HEK293 (cell line): ENCODE measurements at regions not wholly inside any gene's neighbourhood (a gene's known extent, or its start where the extent isn't known, plus 50 kb on each side); places are given as distances from the start of the nearest gene placed in this dataset.

ENCODE experiments used
- CTCF ChIA-PET: fragments of 350-600 bp; formaldehyde crosslinking; extraction: SDS; loops from one replicate; lab custom pipeline; 2021; ENCODE audit warnings: antibody characterized with exemption; lab: Yijun Ruan, JAX
- POLR2A ChIA-PET: fragments of 300-600 bp; formaldehyde crosslinking; extraction: SDS; loops from one replicate; lab custom pipeline; 2020; ENCODE audit warnings: antibody characterized with exemption, inconsistent platforms; lab: Yijun Ruan, JAX
- H3K27ac ChIP-seq: fragments of 200-500 bp; sonication (Bioruptor generic); 2 replicates; pipeline ENCODE4 v1.5.1; 2014; ENCODE audit warnings: low read depth, low read length, control low read depth, inconsistent platforms; ENCODE audit errors: extremely low read depth
- H3K36me3 ChIP-seq, 2 experiments: fragments of 200-500 bp in 1 of 2; sonication (Bioruptor generic) in 1 of 2; 1 replicate in 1 of 2; 2 replicates in 1 of 2; pipeline ENCODE4 v1.5.1; 2014 to 2017; ENCODE audit warnings: inconsistent platforms in 2 of 2, low read length in 2 of 2; ENCODE audit not compliant: control insufficient read depth in 2 of 2, insufficient read depth in 1 of 2
- H3K4me1 ChIP-seq: fragments of 200-500 bp; sonication (Bioruptor generic); 2 replicates; pipeline ENCODE4 v1.5.1; 2014; ENCODE audit warnings: mild to moderate bottlenecking, low read length, inconsistent platforms; ENCODE audit not compliant: control insufficient read depth, insufficient read depth
- H3K4me3 ChIP-seq: 2 replicates; pipeline ENCODE4 v1.5.1; 2011; ENCODE audit warnings: low read depth, mild to moderate bottlenecking, control low read depth, low read length, moderate library complexity
- H3K9me3 ChIP-seq: fragments of 200-500 bp; sonication (Bioruptor generic); 2 replicates; pipeline ENCODE4 v1.5.1; 2014; ENCODE audit warnings: low read depth, low read length, inconsistent platforms; ENCODE audit not compliant: control insufficient read depth, insufficient read depth
- BCL11A ChIP-seq: fragments of 450-650 bp; formaldehyde crosslinking; IDR thresholded peaks from 2 replicates; pipeline ENCODE4 v1.5.1; 2016; ENCODE audit warnings: low read depth, missing biosample characterization, missing genetic modification characterization
- EGR2 ChIP-seq: fragments of 450-650 bp; formaldehyde crosslinking; IDR thresholded peaks from 2 replicates; pipeline ENCODE4 v1.5.1; 2016; ENCODE audit warnings: low read depth, missing biosample characterization, missing genetic modification characterization
- GLIS1 ChIP-seq: fragments of 450-650 bp; formaldehyde crosslinking; IDR thresholded peaks from 2 replicates; pipeline ENCODE4 v1.5.1; 2016; ENCODE audit warnings: missing biosample characterization, missing genetic modification characterization
- HOXC10 ChIP-seq: sonication (generic); formaldehyde crosslinking; IDR thresholded peaks from 2 replicates; pipeline ENCODE4 v1.8.1; 2023; ENCODE audit warnings: mild to moderate bottlenecking, missing genetic modification reagents
- KLF9 ChIP-seq: fragments of 450-650 bp; formaldehyde crosslinking; IDR thresholded peaks from 2 replicates; pipeline ENCODE4 v1.5.1; 2016; ENCODE audit warnings: missing biosample characterization, missing genetic modification characterization, low read depth
- OSR2 ChIP-seq: fragments of 450-650 bp; formaldehyde crosslinking; IDR thresholded peaks from 2 replicates; pipeline ENCODE4 v1.5.1; 2016; ENCODE audit warnings: missing biosample characterization, missing genetic modification characterization
- SCRT1 ChIP-seq: fragments of 450-650 bp; formaldehyde crosslinking; IDR thresholded peaks from 2 replicates; pipeline ENCODE4 v1.5.1; 2016; ENCODE audit warnings: missing biosample characterization, missing genetic modification characterization, borderline replicate concordance
- SCRT2 ChIP-seq: fragments of 450-650 bp; formaldehyde crosslinking; IDR thresholded peaks from 2 replicates; pipeline ENCODE4 v1.5.1; 2016; ENCODE audit warnings: missing biosample characterization, missing genetic modification characterization
- ZNF16 ChIP-seq: fragments of 450-650 bp; formaldehyde crosslinking; IDR thresholded peaks from 2 replicates; pipeline ENCODE4 v1.5.1; 2016; ENCODE audit warnings: low read depth, missing biosample characterization, missing genetic modification characterization
- ZNF175 ChIP-seq: fragments of 450-650 bp; formaldehyde crosslinking; IDR thresholded peaks from 2 replicates; pipeline ENCODE4 v1.5.1; 2016; ENCODE audit warnings: missing biosample characterization, missing genetic modification characterization
- ZNF18 ChIP-seq: fragments of 450-650 bp; formaldehyde crosslinking; IDR thresholded peaks from 2 replicates; pipeline ENCODE4 v1.5.1; 2016; ENCODE audit warnings: missing biosample characterization, missing genetic modification characterization
- ZNF202 ChIP-seq: fragments of 450-650 bp; formaldehyde crosslinking; IDR thresholded peaks from 2 replicates; pipeline ENCODE4 v1.5.1; 2016; ENCODE audit warnings: missing biosample characterization, missing genetic modification characterization, borderline replicate concordance
- ZNF214 ChIP-seq: fragments of 450-650 bp; formaldehyde crosslinking; IDR thresholded peaks from 2 replicates; pipeline ENCODE4 v1.5.1; 2017; ENCODE audit warnings: missing biosample characterization, mild to moderate bottlenecking, missing genetic modification characterization, borderline replicate concordance
- ZNF239 ChIP-seq: fragments of 450-650 bp; formaldehyde crosslinking; IDR thresholded peaks from 2 replicates; pipeline ENCODE4 v1.5.1; 2016; ENCODE audit warnings: missing biosample characterization, missing genetic modification characterization
- ZNF391 ChIP-seq: fragments of 450-650 bp; formaldehyde crosslinking; IDR thresholded peaks from 2 replicates; pipeline ENCODE4 v1.5.1; 2016; ENCODE audit warnings: low read depth, missing biosample characterization, missing genetic modification characterization, borderline replicate concordance
- ZNF404 ChIP-seq: fragments of 450-650 bp; formaldehyde crosslinking; IDR thresholded peaks from 2 replicates; pipeline ENCODE4 v1.5.1; 2017; ENCODE audit warnings: missing biosample characterization, missing genetic modification characterization
- ZNF426 ChIP-seq: fragments of 450-650 bp; formaldehyde crosslinking; IDR thresholded peaks from 2 replicates; pipeline ENCODE4 v1.5.1; 2017; ENCODE audit warnings: missing biosample characterization, missing genetic modification characterization, mild to moderate bottlenecking, inconsistent platforms, moderate library complexity
- ZNF48 ChIP-seq: fragments of 450-650 bp; formaldehyde crosslinking; IDR thresholded peaks from 2 replicates; pipeline ENCODE4 v1.5.1; 2016; ENCODE audit warnings: missing biosample characterization, missing genetic modification characterization
- ZNF510 ChIP-seq: fragments of 450-650 bp; formaldehyde crosslinking; IDR thresholded peaks from 2 replicates; pipeline ENCODE4 v1.5.1; 2018; ENCODE audit warnings: mild to moderate bottlenecking, missing genetic modification characterization, missing biosample characterization; ENCODE audit not compliant: insufficient replicate concordance
- ZNF768 ChIP-seq: fragments of 450-650 bp; formaldehyde crosslinking; IDR thresholded peaks from 2 replicates; pipeline ENCODE4 v1.5.1; 2018; ENCODE audit warnings: missing biosample characterization, mild to moderate bottlenecking, missing genetic modification characterization
- TF ChIP-seq, protein P1 (sequence below): fragments of 450-650 bp; formaldehyde crosslinking; IDR thresholded peaks from 2 replicates; pipeline ENCODE4; 2016; ENCODE audit warnings: missing biosample characterization, missing genetic modification characterization
- TF ChIP-seq, protein P2 (sequence below): fragments of 450-650 bp; formaldehyde crosslinking; IDR thresholded peaks from 2 replicates; pipeline ENCODE4 v1.5.1; 2016; ENCODE audit warnings: missing biosample characterization, missing genetic modification characterization, borderline replicate concordance

- ChIA-PET CTCF (interaction anchor here (1.0 to 5.2 kb wide), 3 partner anchors 9 to 322 kb away, joined by 4 to 55 read pairs (median 5); no protein-coding TSS in a partner anchor), POLR2A (no interaction called here)
- no peaks in the 10 kb centered on the region for H3K36me3 ChIP-seq
- no peaks in the 10 kb centered on the region for H3K4me1 ChIP-seq
- H3K27ac ChIP-seq: no peak overlapping the region
- peaks cover 2% of the 10 kb centered on the region; the same call in 1 of the 2 replicates for H3K9me3 ChIP-seq
- no peak for TF ChIP-seq ZNF175
- TF ChIP-seq GLIS1 (tag by site-specific recombination): peak; percentile 22; the same call in 1 of the 2 replicates
- H3K4me3 ChIP-seq: no peak overlapping the region
Measured at GRCh38 chr19:29275266-29275665, 62.3 kb upstream of the UQCRFS1 start.

GRCh38 chr19:29277102-29277501 lies 64.2 kb upstream of the UQCRFS1 start:
- ChIA-PET POLR2A (no interaction called here), CTCF (interaction anchor here (0.6 to 1.8 kb wide), 2 partner anchors 14 to 131 kb away, joined by 3 to 7 read pairs; no protein-coding TSS in a partner anchor)
- TF ChIP-seq ZNF426 (no peak), KLF9 (no peak), ZNF404 (tag by site-specific recombination) (no peak), ZNF510 (tag by site-specific recombination) (no peak), ZNF214 (tag by site-specific recombination) (no peak), ZNF391 (tag by site-specific recombination) (no peak), SCRT1 (no peak), HOXC10 (CRISPR knock-in tag) (no peak), ZNF48 (tag by site-specific recombination) (no peak), SCRT2 (tag by site-specific recombination) (no peak), OSR2 (tag by site-specific recombination) (no peak), ZNF18 (tag by site-specific recombination) (no peak), ZNF239 (tag by site-specific recombination) (no peak), ZNF16 (tag by site-specific recombination) (no peak), ZNF202 (tag by site-specific recombination) (no peak), BCL11A (tag by site-specific recombination) (no peak), EGR2 (no peak), ZNF768 (tag by site-specific recombination) (no peak)
- TF ChIP-seq, protein P1, sequence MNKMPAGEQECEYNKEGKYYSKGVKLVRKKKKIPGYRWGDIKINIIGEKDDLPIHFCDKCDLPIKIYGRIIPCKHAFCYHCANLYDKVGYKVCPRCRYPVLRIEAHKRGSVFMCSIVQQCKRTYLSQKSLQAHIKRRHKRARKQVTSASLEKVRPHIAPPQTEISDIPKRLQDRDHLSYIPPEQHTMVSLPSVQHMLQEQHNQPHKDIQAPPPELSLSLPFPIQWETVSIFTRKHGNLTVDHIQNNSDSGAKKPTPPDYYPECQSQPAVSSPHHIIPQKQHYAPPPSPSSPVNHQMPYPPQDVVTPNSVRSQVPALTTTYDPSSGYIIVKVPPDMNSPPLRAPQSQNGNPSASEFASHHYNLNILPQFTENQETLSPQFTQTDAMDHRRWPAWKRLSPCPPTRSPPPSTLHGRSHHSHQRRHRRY (tag by site-specific recombination): no peak
- TF ChIP-seq, protein P2, sequence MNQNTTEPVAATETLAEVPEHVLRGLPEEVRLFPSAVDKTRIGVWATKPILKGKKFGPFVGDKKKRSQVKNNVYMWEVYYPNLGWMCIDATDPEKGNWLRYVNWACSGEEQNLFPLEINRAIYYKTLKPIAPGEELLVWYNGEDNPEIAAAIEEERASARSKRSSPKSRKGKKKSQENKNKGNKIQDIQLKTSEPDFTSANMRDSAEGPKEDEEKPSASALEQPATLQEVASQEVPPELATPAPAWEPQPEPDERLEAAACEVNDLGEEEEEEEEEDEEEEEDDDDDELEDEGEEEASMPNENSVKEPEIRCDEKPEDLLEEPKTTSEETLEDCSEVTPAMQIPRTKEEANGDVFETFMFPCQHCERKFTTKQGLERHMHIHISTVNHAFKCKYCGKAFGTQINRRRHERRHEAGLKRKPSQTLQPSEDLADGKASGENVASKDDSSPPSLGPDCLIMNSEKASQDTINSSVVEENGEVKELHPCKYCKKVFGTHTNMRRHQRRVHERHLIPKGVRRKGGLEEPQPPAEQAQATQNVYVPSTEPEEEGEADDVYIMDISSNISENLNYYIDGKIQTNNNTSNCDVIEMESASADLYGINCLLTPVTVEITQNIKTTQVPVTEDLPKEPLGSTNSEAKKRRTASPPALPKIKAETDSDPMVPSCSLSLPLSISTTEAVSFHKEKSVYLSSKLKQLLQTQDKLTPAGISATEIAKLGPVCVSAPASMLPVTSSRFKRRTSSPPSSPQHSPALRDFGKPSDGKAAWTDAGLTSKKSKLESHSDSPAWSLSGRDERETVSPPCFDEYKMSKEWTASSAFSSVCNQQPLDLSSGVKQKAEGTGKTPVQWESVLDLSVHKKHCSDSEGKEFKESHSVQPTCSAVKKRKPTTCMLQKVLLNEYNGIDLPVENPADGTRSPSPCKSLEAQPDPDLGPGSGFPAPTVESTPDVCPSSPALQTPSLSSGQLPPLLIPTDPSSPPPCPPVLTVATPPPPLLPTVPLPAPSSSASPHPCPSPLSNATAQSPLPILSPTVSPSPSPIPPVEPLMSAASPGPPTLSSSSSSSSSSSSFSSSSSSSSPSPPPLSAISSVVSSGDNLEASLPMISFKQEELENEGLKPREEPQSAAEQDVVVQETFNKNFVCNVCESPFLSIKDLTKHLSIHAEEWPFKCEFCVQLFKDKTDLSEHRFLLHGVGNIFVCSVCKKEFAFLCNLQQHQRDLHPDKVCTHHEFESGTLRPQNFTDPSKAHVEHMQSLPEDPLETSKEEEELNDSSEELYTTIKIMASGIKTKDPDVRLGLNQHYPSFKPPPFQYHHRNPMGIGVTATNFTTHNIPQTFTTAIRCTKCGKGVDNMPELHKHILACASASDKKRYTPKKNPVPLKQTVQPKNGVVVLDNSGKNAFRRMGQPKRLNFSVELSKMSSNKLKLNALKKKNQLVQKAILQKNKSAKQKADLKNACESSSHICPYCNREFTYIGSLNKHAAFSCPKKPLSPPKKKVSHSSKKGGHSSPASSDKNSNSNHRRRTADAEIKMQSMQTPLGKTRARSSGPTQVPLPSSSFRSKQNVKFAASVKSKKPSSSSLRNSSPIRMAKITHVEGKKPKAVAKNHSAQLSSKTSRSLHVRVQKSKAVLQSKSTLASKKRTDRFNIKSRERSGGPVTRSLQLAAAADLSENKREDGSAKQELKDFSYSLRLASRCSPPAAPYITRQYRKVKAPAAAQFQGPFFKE (tag by site-specific recombination): no peak
- Histone ChIP-seq H3K27ac (no peak overlapping the region), H3K4me3 (no peak overlapping the region), H3K9me3 (peaks cover 6% of the 10 kb centered on the region), H3K4me1 (no peaks in the 10 kb centered on the region), H3K36me3 (no peaks in the 10 kb centered on the region)
